CD4-positive, alpha-beta memory T cell (primary cell): ENCODE measurements at regions not wholly inside any gene's neighbourhood (a gene's known extent, or its start where the extent isn't known, plus 50 kb on each side); places are given as distances from the start of the nearest gene placed in this dataset.
"Not testable (repeated sequence)": the region's sequence is repeated elsewhere in the genome, so short reads cannot be mapped to it uniquely, and the experiment has no call there.

ENCODE experiments used
- CTCF ChIA-PET: fragments of 350-600 bp; sonication (Branson Sonifier 250); formaldehyde crosslinking; loops from one replicate; lab custom pipeline; 2021; ENCODE audit warnings: inconsistent platforms; ENCODE audit not compliant: partially characterized antibody; lab: Charles Lee
- POLR2A ChIA-PET: fragments of 350-600 bp; sonication (Branson Sonifier 250); formaldehyde crosslinking; loops from one replicate; lab custom pipeline; 2021; ENCODE audit not compliant: partially characterized antibody; lab: Charles Lee
- DNase-seq, 5 donors: peaks; one replicate each; pipeline versions ENCODE4 v3.0.0 to v3.0.0-alpha.2; 2020 to 2022; ENCODE audit warnings: mixed read lengths in 1 of 5
- H3K27ac ChIP-seq: one replicate; pipeline ENCODE4 v1.7.0; 2013; ENCODE audit warnings: low read depth, low read length
- H3K27me3 ChIP-seq: 2 replicates; pipeline ENCODE4 v1.7.0; 2013; ENCODE audit warnings: mild to moderate bottlenecking, low read length, moderate library complexity; ENCODE audit not compliant: insufficient read depth
- H3K36me3 ChIP-seq: 2 replicates; pipeline ENCODE4 v1.7.0; 2013; ENCODE audit warnings: mild to moderate bottlenecking, low read length, moderate library complexity; ENCODE audit not compliant: insufficient read depth
- H3K4me1 ChIP-seq: 2 replicates; pipeline ENCODE4 v1.7.0; 2013; ENCODE audit warnings: mild to moderate bottlenecking, low read length, moderate library complexity; ENCODE audit not compliant: insufficient read depth
- H3K4me3 ChIP-seq, 2 donors: one replicate each; pipeline ENCODE4 v1.7.0; 2013; ENCODE audit warnings: low read length in 2 of 2, mild to moderate bottlenecking in 1 of 2
- H3K9me3 ChIP-seq, 2 donors: one replicate each; pipeline ENCODE4 v1.7.0; 2013; ENCODE audit warnings: low read length in 2 of 2, control low read depth in 1 of 2; ENCODE audit not compliant: control insufficient read depth in 1 of 2
- H3K27ac Mint-ChIP-seq, 7 donors: one replicate each; pipeline ENCODE4 v1.8.0; 2020 to 2021; ENCODE audit warnings: mixed read lengths in 7 of 7, mild to moderate bottlenecking in 6 of 7, inconsistent platforms in 3 of 7, moderate library complexity in 3 of 7
- H3K27me3 Mint-ChIP-seq, 2 donors: one replicate each; pipeline ENCODE4 v1.8.0; 2020 to 2021; ENCODE audit warnings: mixed read lengths in 2 of 2
- H3K36me3 Mint-ChIP-seq, 2 donors: one replicate each; pipeline ENCODE4 v1.8.0; 2020 to 2021; ENCODE audit warnings: mixed read lengths in 2 of 2, inconsistent platforms in 1 of 2, mild to moderate bottlenecking in 1 of 2
- H3K4me1 Mint-ChIP-seq, 4 donors: one replicate each; pipeline ENCODE4 v1.8.0; 2020 to 2021; ENCODE audit warnings: mixed read lengths in 4 of 4, mild to moderate bottlenecking in 1 of 4
- H3K4me3 Mint-ChIP-seq, 8 donors: one replicate each; pipeline ENCODE4 v1.8.0; 2020 to 2021; ENCODE audit warnings: mixed read lengths in 8 of 8, mild to moderate bottlenecking in 7 of 8, moderate library complexity in 6 of 8, inconsistent platforms in 3 of 8
- H3K9me3 Mint-ChIP-seq, 8 donors: one replicate each; pipeline ENCODE4 v1.8.0; 2020 to 2021; ENCODE audit warnings: mixed read lengths in 8 of 8, mild to moderate bottlenecking in 5 of 8, inconsistent platforms in 3 of 8, moderate library complexity in 1 of 8
- intact Hi-C: fragments of 100-400 bp; cut with micrococcal nuclease; formaldehyde crosslinking; loops from one replicate; pipeline ENCODE4 v1.15.1; 2023

GRCh38 chr1:143503048-143503447, 468.7 kb downstream of the FAM72C start:
- CTCF ChIA-PET, H3K4me1 ChIP-seq, intact Hi-C loops, H3K27ac ChIP-seq, H3K27me3 ChIP-seq, POLR2A ChIA-PET, H3K4me3 ChIP-seq, DNase-seq, H3K36me3 ChIP-seq, H3K9me3 ChIP-seq, H3K27me3 Mint-ChIP-seq, H3K4me1 Mint-ChIP-seq: not testable (repeated sequence)
- H3K4me3 Mint-ChIP-seq, result peak overlapping the region in 1 of 8 donors; percentile 19
- H3K36me3 Mint-ChIP-seq, result peaks cover 3 to 12% of the 10 kb centered on the region in 2 donors
- peak overlapping the region in 3 of 7 donors; percentile 14 to 87 (median 69) for H3K27ac Mint-ChIP-seq
- peaks cover 2 to 30% (median 25%) of the 10 kb centered on the region in 8 donors for H3K9me3 Mint-ChIP-seq

GRCh38 chr1:143502038-143502437, 469.7 kb downstream of the FAM72C start:
- DNase-seq, POLR2A ChIA-PET, intact Hi-C loops, H3K4me1 Mint-ChIP-seq, H3K9me3 ChIP-seq, H3K27me3 ChIP-seq, H3K4me3 ChIP-seq, H3K27ac ChIP-seq, CTCF ChIA-PET, H3K36me3 ChIP-seq, H3K27me3 Mint-ChIP-seq, H3K4me1 ChIP-seq: not testable (repeated sequence)
- Mint-ChIP-seq H3K4me3 (peak overlapping the region in 3 of 8 donors; percentile 28 to 73 (median 37)), H3K36me3 (peaks cover 3 to 12% of the 10 kb centered on the region in 2 donors), H3K27ac (peak overlapping the region in 4 of 7 donors; percentile 31 to 73 (median 52)), H3K9me3 (peaks cover 2 to 30% (median 25%) of the 10 kb centered on the region in 8 donors)

GRCh38 chr1:143498059-143498749, 473.6 kb downstream of the FAM72C start:
- H3K4me3 Mint-ChIP-seq, result peak overlapping the region in 3 of 8 donors; percentile 20 to 52 (median 25)
- H3K36me3 ChIP-seq, POLR2A ChIA-PET, intact Hi-C loops, H3K27ac ChIP-seq, H3K27me3 ChIP-seq, H3K27me3 Mint-ChIP-seq, H3K4me1 Mint-ChIP-seq, CTCF ChIA-PET, H3K9me3 ChIP-seq, H3K4me1 ChIP-seq, H3K4me3 ChIP-seq, H3K27ac Mint-ChIP-seq: not testable (repeated sequence)
- DNase-seq, result peak; percentile 6 to 27 (median 21)
- peaks cover 2 to 16% (median 14%) of the 10 kb centered on the region in 8 donors for H3K9me3 Mint-ChIP-seq
- peaks cover 1 to 12% of the 10 kb centered on the region in 2 donors for H3K36me3 Mint-ChIP-seq

- H3K4me3 ChIP-seq, result no peak overlapping the region
Measured at GRCh38 chr1:143497374-143497747, 474.4 kb downstream of the FAM72C start.

GRCh38 chr1:143496526-143497373, 475.0 kb downstream of the FAM72C start:
- H3K27ac ChIP-seq, POLR2A ChIA-PET, H3K4me3 ChIP-seq, H3K27ac Mint-ChIP-seq, H3K4me1 ChIP-seq, H3K36me3 ChIP-seq, H3K9me3 Mint-ChIP-seq, H3K9me3 ChIP-seq, H3K4me1 Mint-ChIP-seq, H3K27me3 Mint-ChIP-seq, H3K27me3 ChIP-seq, H3K36me3 Mint-ChIP-seq, intact Hi-C loops, CTCF ChIA-PET: not testable (repeated sequence)
- peak overlapping the region in 6 of 8 donors; percentile 28 to 75 (median 54) for H3K4me3 Mint-ChIP-seq
- peak in 1 of 5 donors; percentile 17 for DNase-seq

More at GRCh38 chr1:143497374-143497747, 474.4 kb downstream of the FAM72C start:
- Mint-ChIP-seq H3K4me1 (peaks cover 0 to 2% (median under 1%) of the 10 kb centered on the region in 4 donors), H3K36me3 (peaks cover 1 to 4% of the 10 kb centered on the region in 2 donors), H3K27ac (no peak overlapping the region), H3K27me3 (peaks cover 2 to 3% of the 10 kb centered on the region in 2 donors), H3K9me3 (peaks cover 2 to 7% (median 6%) of the 10 kb centered on the region in 8 donors), H3K4me3 (no peak overlapping the region)
- CTCF ChIA-PET, result no interaction called here
- H3K9me3 ChIP-seq, result no peaks in the 10 kb centered on the region
- H3K36me3 ChIP-seq, result no peaks in the 10 kb centered on the region
- no peaks in the 10 kb centered on the region for H3K4me1 ChIP-seq
- POLR2A ChIA-PET, result no interaction called here
- peak in 1 of 5 donors; percentile 24 for DNase-seq
- intact Hi-C loops, result no loop called here
- no peaks in the 10 kb centered on the region for H3K27me3 ChIP-seq
- H3K27ac ChIP-seq, result no peak overlapping the region
